22Rv1 (cell line): ENCODE measurements at regions not wholly inside any gene's neighbourhood (a gene's known extent, or its start where the extent isn't known, plus 50 kb on each side); places are given as distances from the start of the nearest gene placed in this dataset.

Source experiments
- ZFX ChIP-seq: fragments of 450-650 bp; IDR thresholded peaks from 2 replicates; pipeline ENCODE4 v1.6.1; 2017; ENCODE audit warnings: antibody characterized with exemption, borderline replicate concordance
- TF ChIP-seq, protein P1 (sequence below): fragments of 450-650 bp; IDR thresholded peaks from 2 replicates; pipeline ENCODE4 v1.5.1; 2017; ENCODE audit warnings: mild to moderate bottlenecking

DNA sequence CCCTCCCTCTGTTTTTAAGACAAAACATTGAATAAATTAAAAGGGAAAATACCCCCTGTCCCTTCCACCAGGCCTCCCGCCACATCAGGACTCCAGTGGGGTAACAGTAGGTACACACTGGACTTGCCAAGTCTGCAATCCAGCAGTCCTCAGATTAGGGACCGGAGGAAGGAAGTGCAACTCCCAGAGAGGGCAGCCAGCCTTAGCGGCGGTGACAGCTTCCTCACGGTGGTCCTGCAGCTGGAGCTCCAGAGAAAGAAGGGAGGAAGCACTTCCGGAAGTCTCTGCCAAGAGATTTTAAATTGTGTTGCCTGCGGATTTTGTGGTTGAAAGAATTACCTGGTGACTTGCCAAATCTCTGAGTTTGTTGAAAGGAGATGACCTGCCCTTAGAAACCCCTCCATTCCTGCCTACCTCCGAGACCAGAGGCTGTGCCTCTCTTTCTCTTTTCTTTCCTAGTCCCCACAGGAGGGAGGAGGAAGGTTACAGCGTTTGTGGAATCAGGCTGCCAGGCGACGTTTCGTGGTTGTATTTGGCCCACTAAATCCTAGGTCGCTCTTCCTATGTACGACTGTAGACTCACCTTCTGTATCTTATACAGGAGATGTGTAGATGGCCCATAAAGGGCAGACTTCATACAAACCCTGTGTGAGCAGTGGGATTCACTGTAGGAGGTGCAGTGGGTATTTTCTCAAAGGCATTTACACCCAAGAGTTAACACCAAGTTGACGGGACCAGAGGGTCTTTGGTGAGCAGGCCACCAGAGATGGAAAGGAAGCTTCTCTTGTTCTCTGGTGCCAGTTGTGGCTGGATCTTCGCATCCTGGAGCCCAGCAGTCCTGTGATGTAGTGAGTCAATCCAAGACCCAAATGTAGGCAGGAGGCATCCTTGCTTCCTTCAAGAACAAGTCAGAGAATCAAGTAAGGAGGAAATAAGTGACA lies 77.9 kb downstream of the INSIG1 start:
- TF ChIP-seq, protein P1, sequence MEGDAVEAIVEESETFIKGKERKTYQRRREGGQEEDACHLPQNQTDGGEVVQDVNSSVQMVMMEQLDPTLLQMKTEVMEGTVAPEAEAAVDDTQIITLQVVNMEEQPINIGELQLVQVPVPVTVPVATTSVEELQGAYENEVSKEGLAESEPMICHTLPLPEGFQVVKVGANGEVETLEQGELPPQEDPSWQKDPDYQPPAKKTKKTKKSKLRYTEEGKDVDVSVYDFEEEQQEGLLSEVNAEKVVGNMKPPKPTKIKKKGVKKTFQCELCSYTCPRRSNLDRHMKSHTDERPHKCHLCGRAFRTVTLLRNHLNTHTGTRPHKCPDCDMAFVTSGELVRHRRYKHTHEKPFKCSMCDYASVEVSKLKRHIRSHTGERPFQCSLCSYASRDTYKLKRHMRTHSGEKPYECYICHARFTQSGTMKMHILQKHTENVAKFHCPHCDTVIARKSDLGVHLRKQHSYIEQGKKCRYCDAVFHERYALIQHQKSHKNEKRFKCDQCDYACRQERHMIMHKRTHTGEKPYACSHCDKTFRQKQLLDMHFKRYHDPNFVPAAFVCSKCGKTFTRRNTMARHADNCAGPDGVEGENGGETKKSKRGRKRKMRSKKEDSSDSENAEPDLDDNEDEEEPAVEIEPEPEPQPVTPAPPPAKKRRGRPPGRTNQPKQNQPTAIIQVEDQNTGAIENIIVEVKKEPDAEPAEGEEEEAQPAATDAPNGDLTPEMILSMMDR: no peak
- no peak for TF ChIP-seq ZFX
